Activated CD4-positive, alpha-beta T cell treated with anti-CD3 and anti-CD28 coated beads, Interleukin-2, amount 50 U/mL, for 4 hours (primary cell): ENCODE measurements at regions not wholly inside any gene's neighbourhood (a gene's known extent, or its start where the extent isn't known, plus 50 kb on each side); places are given as distances from the start of the nearest gene placed in this dataset.

Experiments used
- DNase-seq, 2 experiments: peaks; one replicate each; pipeline ENCODE4 v3.0.0-alpha.2; 2020

- DNase-seq, result no peak
These were observed 68.8 kb upstream of the ARHGAP18 start for GRCh38 chr6:129778793-129779192.

GRCh38 chr6:129777371-129777770 is 67.4 kb upstream of the ARHGAP18 start:
- DNase-seq, result no peak

GRCh38 chr6:129776542-129777330 is 66.8 kb upstream of the ARHGAP18 start:
- DNase-seq, result no peak

- peak; percentile 22 to 27 for DNase-seq
These were observed 64.9 kb upstream of the ARHGAP18 start for GRCh38 chr6:129774697-129775447.

GRCh38 chr6:129773304-129773703 is 63.3 kb upstream of the ARHGAP18 start:
- DNase-seq, result no peak

- no peak for DNase-seq
These were observed 61.7 kb upstream of the ARHGAP18 start for GRCh38 chr6:129771678-129772077.

GRCh38 chr6:129767776-129768485 is 58.0 kb upstream of the ARHGAP18 start:
- DNase-seq, result no peak

- peak; percentile 42 to 50 for DNase-seq
These were observed 57.2 kb upstream of the ARHGAP18 start for GRCh38 chr6:129766959-129767728.

- DNase-seq, result no peak
These were observed 54.9 kb upstream of the ARHGAP18 start for GRCh38 chr6:129764761-129765407.

GRCh38 chr6:129759796-129760605 is 50.0 kb upstream of the ARHGAP18 start:
- no peak for DNase-seq
